ENCODE measurements at regions not wholly inside any gene's neighbourhood (a gene's known extent, or its start where the extent isn't known, plus 50 kb on each side); places are given as distances from the start of the nearest gene placed in this dataset.

DNA sequence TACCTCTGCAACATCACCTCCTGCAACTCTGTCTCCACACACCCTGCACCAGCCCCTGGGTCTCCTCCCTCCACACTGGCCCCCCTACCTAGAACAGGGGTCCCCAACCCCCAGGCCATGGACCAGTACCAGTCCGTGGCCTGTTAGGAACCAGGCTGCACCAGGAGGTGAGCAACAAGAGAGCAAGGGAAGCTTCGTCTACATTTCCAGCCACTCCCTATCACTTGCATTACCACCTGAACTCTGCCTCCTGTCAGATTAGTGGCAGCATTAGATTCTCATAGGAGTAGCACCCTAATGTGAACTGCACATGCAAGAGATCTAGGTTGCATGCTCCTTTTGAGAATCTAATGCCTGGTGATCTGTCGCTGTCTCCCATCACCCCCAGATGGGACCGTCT is 108.8 kb upstream of the WDR11 start:
- TF ChIP-seq, protein P1, sequence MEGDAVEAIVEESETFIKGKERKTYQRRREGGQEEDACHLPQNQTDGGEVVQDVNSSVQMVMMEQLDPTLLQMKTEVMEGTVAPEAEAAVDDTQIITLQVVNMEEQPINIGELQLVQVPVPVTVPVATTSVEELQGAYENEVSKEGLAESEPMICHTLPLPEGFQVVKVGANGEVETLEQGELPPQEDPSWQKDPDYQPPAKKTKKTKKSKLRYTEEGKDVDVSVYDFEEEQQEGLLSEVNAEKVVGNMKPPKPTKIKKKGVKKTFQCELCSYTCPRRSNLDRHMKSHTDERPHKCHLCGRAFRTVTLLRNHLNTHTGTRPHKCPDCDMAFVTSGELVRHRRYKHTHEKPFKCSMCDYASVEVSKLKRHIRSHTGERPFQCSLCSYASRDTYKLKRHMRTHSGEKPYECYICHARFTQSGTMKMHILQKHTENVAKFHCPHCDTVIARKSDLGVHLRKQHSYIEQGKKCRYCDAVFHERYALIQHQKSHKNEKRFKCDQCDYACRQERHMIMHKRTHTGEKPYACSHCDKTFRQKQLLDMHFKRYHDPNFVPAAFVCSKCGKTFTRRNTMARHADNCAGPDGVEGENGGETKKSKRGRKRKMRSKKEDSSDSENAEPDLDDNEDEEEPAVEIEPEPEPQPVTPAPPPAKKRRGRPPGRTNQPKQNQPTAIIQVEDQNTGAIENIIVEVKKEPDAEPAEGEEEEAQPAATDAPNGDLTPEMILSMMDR (IDR thresholded peaks at IDR 0.05), result no peak
- no peak for TF ChIP-seq POLR2A (IDR thresholded peaks at IDR 0.05)
- no peak for ATAC-seq
- no peaks in the 10 kb centered on the region for H3K9me3 ChIP-seq
- no peak for DNase-seq
- WGBS (ENCODE audit: insufficient coverage, low coverage, low lambda C conversion rate, missing lambda C conversion rate), result 72% methylated on average over 2 of the region's 4 CpGs
- no peak overlapping the region for H3K4me3 ChIP-seq
- H3K27ac ChIP-seq, result no peak overlapping the region
- H3K27me3 ChIP-seq, result no peaks in the 10 kb centered on the region
- intact Hi-C loops (cut with DNase I), result no loop called here
- H3K4me1 ChIP-seq, result no peaks in the 10 kb centered on the region
- no peaks in the 10 kb centered on the region for H3K36me3 ChIP-seq

DNA sequence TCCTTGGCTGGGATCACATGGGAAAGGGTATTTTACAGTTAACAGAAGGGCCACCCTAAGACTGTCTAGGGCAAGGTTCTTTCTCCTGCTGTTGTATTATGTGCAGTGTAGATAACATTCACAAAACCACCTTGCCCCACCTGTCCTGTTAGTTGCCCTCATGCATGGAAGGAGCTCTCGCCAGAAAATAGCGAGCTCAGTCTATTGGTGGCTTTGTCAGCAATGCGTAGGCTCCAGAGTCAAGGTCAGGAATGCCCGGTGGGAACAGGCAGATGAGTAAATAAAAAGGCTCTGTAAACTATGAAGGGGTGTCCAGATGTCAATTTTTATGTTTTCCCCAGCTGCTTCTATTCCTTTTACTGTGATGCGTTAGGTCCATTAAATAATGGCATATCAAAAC is 107.1 kb upstream of the WDR11 start:
- TF ChIP-seq, protein P1 (IDR thresholded peaks at IDR 0.05), result no peak
- TF ChIP-seq POLR2A (IDR thresholded peaks at IDR 0.05), result no peak
- WGBS (ENCODE audit: insufficient coverage, low coverage, low lambda C conversion rate, missing lambda C conversion rate), result 65% methylated on average over 3 of the region's 5 CpGs

DNA sequence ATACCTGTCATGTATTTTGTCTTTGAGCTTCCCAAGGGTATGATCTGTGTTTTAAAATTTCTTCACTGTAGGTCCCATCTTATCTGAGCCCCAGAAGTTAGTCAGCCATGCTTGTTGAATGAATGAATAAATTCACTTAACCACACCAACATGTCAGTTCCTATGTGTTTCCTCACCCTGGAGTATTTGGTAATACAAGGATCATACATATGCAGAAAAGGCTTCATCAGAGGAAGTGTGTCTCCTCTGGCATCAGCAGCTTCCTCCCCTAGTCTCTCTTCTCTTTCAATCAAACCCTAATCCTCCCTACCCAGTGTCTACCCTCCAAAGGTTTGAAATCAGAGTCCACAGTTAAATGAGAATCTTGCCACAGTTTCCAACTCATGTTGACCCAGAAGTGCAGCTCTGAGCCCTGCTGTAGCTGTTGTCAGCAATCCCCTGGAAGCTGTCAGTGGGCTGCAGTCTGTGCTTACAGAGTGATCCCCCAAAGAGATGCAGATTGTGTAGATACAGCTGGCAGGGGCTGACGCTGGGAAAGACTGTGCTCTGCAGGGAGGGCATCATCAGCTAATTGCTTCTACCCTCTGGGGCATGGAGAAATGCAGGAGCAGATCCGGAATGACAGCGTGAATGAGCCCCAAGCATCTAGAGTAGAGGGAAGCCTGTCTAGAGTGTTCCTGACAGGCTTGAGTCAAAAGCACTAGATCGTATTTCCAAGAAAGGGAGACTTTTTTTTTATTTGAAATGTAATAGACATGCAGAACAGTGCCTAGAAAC is 105.0 kb upstream of the WDR11 start:
- TF ChIP-seq, protein P1 (IDR thresholded peaks at IDR 0.05), result no peak
- TF ChIP-seq POLR2A (IDR thresholded peaks at IDR 0.05), result no peak
- Histone ChIP-seq H3K27me3 (no peaks in the 10 kb centered on the region), H3K36me3 (no peaks in the 10 kb centered on the region), H3K4me3 (no peak overlapping the region), H3K27ac (no peak overlapping the region), H3K9me3 (no peaks in the 10 kb centered on the region), H3K4me1 (no peaks in the 10 kb centered on the region)
- WGBS (ENCODE audit: insufficient coverage, low coverage, low lambda C conversion rate, missing lambda C conversion rate), result 50% methylated on average over 3 of the region's 4 CpGs
- peak in 3 of 4 donors; percentile 28 to 45 (median 37) for ATAC-seq
- intact Hi-C loops (cut with DNase I), result no loop called here
- DNase-seq, result no peak

More for the DNA sequence above, 107.1 kb upstream of the WDR11 start:
- H3K27ac ChIP-seq, result no peak overlapping the region
- no peak for ATAC-seq
- H3K4me1 ChIP-seq, result no peaks in the 10 kb centered on the region
- H3K27me3 ChIP-seq, result no peaks in the 10 kb centered on the region
- no peaks in the 10 kb centered on the region for H3K36me3 ChIP-seq
- no peak for DNase-seq
- H3K4me3 ChIP-seq, result no peak overlapping the region
- intact Hi-C loops (cut with DNase I), result no loop called here
- no peaks in the 10 kb centered on the region for H3K9me3 ChIP-seq

DNA sequence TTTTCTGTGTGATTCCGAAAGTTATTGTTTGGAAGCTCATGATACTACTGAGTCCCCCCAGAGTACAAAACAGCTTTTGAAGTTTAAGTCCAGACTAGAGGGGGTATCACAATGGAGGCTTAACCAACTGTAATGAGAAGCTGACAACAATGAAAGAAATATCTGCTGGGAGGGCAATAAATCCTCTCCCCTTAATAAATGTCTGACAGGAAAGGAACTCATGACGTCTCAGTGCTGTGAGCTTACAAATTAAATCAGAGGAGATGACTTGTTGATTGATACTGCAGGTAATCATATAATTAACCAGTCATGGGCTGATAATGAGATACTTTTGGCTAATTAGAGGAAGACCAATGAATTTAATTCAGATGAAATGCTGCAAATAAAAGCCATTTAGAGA is 102.6 kb upstream of the WDR11 start:
- Histone ChIP-seq H3K27ac (no peak overlapping the region), H3K4me3 (no peak overlapping the region), H3K9me3 (no peaks in the 10 kb centered on the region), H3K4me1 (no peaks in the 10 kb centered on the region), H3K36me3 (no peaks in the 10 kb centered on the region), H3K27me3 (no peaks in the 10 kb centered on the region)
- no peak for TF ChIP-seq POLR2A (IDR thresholded peaks at IDR 0.05)
- TF ChIP-seq, protein P1 (IDR thresholded peaks at IDR 0.05), result no peak
- DNase-seq, result no peak
- intact Hi-C loops (cut with DNase I), result no loop called here
- ATAC-seq, result no peak
- WGBS (ENCODE audit: insufficient coverage, low coverage, low lambda C conversion rate, missing lambda C conversion rate), result 37% methylated on average over 2 of the region's 2 CpGs

Measured in right lobe of liver (tissue), 6 donors.